Right atrium auricular region (tissue), 2 donors: ENCODE measurements at regions not wholly inside any gene's neighbourhood (a gene's known extent, or its start where the extent isn't known, plus 50 kb on each side); places are given as distances from the start of the nearest gene placed in this dataset.
"Not testable (repeated sequence)": the region's sequence is repeated elsewhere in the genome, so short reads cannot be mapped to it uniquely, and the experiment has no call there.

Experiments
- DNase-seq: peaks from one replicate; pipeline ENCODE4 v3.0.0-alpha.2; 2019; ENCODE audit warnings: low spot score
- H3K27ac ChIP-seq, 2 donors: fragments of 200-600 bp; sonication (generic); 1 replicate in 1 of 2; 2 replicates in 1 of 2; pipeline ENCODE4 v1.5.1; 2016 to 2019
- H3K27me3 ChIP-seq, 2 donors: fragments of 200-600 bp; sonication (generic); one replicate each; pipeline versions ENCODE4 v1.5.1 to v1.6.0; 2017 to 2019
- H3K36me3 ChIP-seq: fragments of 200-600 bp; sonication (generic); one replicate; pipeline ENCODE4 v1.5.1; 2016
- H3K4me1 ChIP-seq, 2 donors: fragments of 200-600 bp; sonication (generic); one replicate each; pipeline versions ENCODE4 v1.5.1 to v1.6.0; 2017 to 2019
- H3K4me3 ChIP-seq, 2 donors: fragments of 200-600 bp; sonication (generic); 1 replicate in 1 of 2; 2 replicates in 1 of 2; pipeline ENCODE4 v1.5.1; 2017 to 2019; ENCODE audit warnings: mild to moderate bottlenecking in 1 of 2, moderate library complexity in 1 of 2
- H3K9me3 ChIP-seq, 2 donors: fragments of 200-600 bp; sonication (generic); one replicate each; pipeline ENCODE4 v1.5.1; 2019
- CTCF ChIP-seq, 2 donors: fragments of 200-600 bp; sonication (generic); IDR thresholded peaks; one replicate each; pipeline ENCODE4 v1.5.1; 2019; ENCODE audit warnings: antibody characterized with exemption in 2 of 2

DNA sequence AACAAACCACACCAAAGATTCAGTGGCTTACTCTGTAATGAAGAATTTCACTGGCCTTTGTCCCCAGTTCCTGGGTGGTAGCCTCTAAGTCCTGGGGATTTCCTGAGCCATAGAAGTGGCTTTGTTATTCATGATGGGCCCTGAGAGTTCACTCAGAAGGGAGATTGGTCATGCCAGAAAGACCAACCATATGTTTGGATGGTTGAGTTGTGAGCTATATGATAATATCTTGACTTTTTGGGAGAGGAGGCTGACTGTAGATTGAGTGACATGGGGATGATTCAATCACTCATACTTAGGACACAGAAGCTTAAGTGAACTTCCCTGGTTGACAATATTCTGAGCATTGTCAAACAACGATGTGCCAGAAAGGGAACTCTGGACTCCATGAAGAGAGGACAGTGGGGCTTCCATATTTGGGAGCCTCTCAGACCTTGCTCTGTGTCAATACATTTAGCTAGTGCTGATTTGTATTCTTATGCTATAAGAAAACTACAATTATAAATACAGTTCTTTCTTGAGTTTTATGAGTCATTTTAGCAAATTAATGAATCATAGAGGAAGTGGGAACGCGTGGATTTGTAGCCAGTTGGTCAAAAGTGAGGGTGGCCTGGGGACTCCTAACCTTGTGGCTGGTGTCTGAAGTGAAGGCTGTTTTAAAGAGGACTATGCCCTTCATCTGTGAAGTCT lies 392.0 kb downstream of the GBA3 start:
- Histone ChIP-seq H3K4me1 (no peaks in the 10 kb centered on the region), H3K27ac (no peak overlapping the region), H3K36me3 (no peaks in the 10 kb centered on the region), H3K9me3 (peaks cover 5 to 7% of the 10 kb centered on the region in 2 donors), H3K27me3 (no peaks in the 10 kb centered on the region), H3K4me3 (no peak overlapping the region)
- no peak for TF ChIP-seq CTCF (IDR thresholded peaks at IDR 0.05)
- DNase-seq = no peak

- H3K4me3 ChIP-seq = no peak overlapping the region
- H3K4me1 ChIP-seq = no peaks in the 10 kb centered on the region
- no peak overlapping the region for H3K27ac ChIP-seq
- no peak for TF ChIP-seq CTCF (IDR thresholded peaks at IDR 0.05)
- H3K27me3 ChIP-seq = no peaks in the 10 kb centered on the region
- peaks cover 6 to 10% of the 10 kb centered on the region in 2 donors for H3K9me3 ChIP-seq
- DNase-seq = no peak
- H3K36me3 ChIP-seq = no peaks in the 10 kb centered on the region
Measured at GRCh38 chr4:23083391-23083790, 390.7 kb downstream of the GBA3 start.

GRCh38 chr4:23080171-23080570 lies 387.4 kb downstream of the GBA3 start:
- not testable (repeated sequence) for H3K4me3 ChIP-seq, H3K36me3 ChIP-seq, H3K27me3 ChIP-seq, H3K4me1 ChIP-seq, H3K27ac ChIP-seq, DNase-seq
- peaks cover 6 to 10% of the 10 kb centered on the region in 2 donors for H3K9me3 ChIP-seq

- Histone ChIP-seq H3K4me1 (no peaks in the 10 kb centered on the region), H3K9me3 (no peaks in the 10 kb centered on the region), H3K27ac (no peak overlapping the region), H3K27me3 (no peaks in the 10 kb centered on the region), H3K4me3 (no peak overlapping the region), H3K36me3 (no peaks in the 10 kb centered on the region)
- no peak for TF ChIP-seq CTCF (IDR thresholded peaks at IDR 0.05)
- DNase-seq = no peak
Measured at GRCh38 chr4:23070848-23071570, 378.3 kb downstream of the GBA3 start.

- Histone ChIP-seq H3K4me3 (no peak overlapping the region), H3K27me3 (no peaks in the 10 kb centered on the region), H3K36me3 (no peaks in the 10 kb centered on the region)
Measured at GRCh38 chr4:23068756-23069155, 376.0 kb downstream of the GBA3 start.

More at GRCh38 chr4:23068756-23069155, 376.0 kb downstream of the GBA3 start:
- Histone ChIP-seq H3K27ac (no peak overlapping the region), H3K4me1 (no peaks in the 10 kb centered on the region), H3K9me3 (no peaks in the 10 kb centered on the region)
- no peak for TF ChIP-seq CTCF (IDR thresholded peaks at IDR 0.05)
- DNase-seq = no peak
